ENCODE measurements at regions not wholly inside any gene's neighbourhood (a gene's known extent, or its start where the extent isn't known, plus 50 kb on each side); places are given as distances from the start of the nearest gene placed in this dataset.
A peak's percentile ranks its signal among the peaks of the same experiment; 100 is the strongest.

- ChIA-PET CTCF (interaction anchor here (0.7 kb wide), 1 partner anchor 1672 kb away, joined by 3 read pairs; no protein-coding TSS in a partner anchor), POLR2A (ENCODE audit: unreplicated experiment) (no interaction called here)
- Histone ChIP-seq H2AFZ (replicated peaks; ENCODE audit: low read length, poor library complexity) (no peak overlapping the region), H4K8ac (ENCODE audit: low read depth in 2 of 2, low read length in 2 of 2) (no peak overlapping the region), H2AK5ac (ENCODE audit: low read depth, low read length) (no peak overlapping the region), H3K18ac (ENCODE audit: low read depth, low read length) (peak overlapping the region; percentile 87; the same call in 1 of the 2 replicates), H3K14ac (replicated peaks; ENCODE audit: low read depth, low read length) (no peak overlapping the region), H2BK15ac (ENCODE audit: low read depth, low read length) (0 out of 3 replicates have a peak overlapping the region, but pooled peaks have one; percentile 42), H4K20me1 (ENCODE audit: insufficient read depth, low read length) (no peaks in the 10 kb centered on the region), H2BK120ac (ENCODE audit: low read depth, low read length) (0 out of 2 replicates have a peak overlapping the region, but pooled peaks have one; percentile 30), H3K27me3 (ENCODE audit: control insufficient read depth, insufficient read depth, low read length) (no peaks in the 10 kb centered on the region), H4K5ac (ENCODE audit: low read depth, low read length) (no peak overlapping the region; the same call in 1 of the 2 replicates), H3K9me3 (ENCODE audit: control insufficient read depth, insufficient read depth, low read length) (no peaks in the 10 kb centered on the region), H2BK5ac (ENCODE audit: low read depth, low read length, poor library complexity, severe bottlenecking) (peak overlapping the region; percentile 53), H3K4me1 (ENCODE audit: control insufficient read depth, insufficient read depth, low read length) (peaks cover 5% of the 10 kb centered on the region; the same call in 1 of the 2 replicates), H3K9me1 (ENCODE audit: insufficient read depth, low read length) (no peaks in the 10 kb centered on the region), H3K27ac (ENCODE audit: insufficient read depth, low read length) (no peak overlapping the region), H3K23ac (ENCODE audit: low read depth, low read length) (0 out of 2 replicates have a peak overlapping the region, but pooled peaks have one; percentile 12), H4K91ac (ENCODE audit: insufficient read depth, low read depth, low read length) (no peak overlapping the region), H2AK9ac (replicated peaks; ENCODE audit: low read depth, low read length, poor library complexity) (no peak overlapping the region), H3K36me3 (ENCODE audit: control insufficient read depth, insufficient read depth, low read length) (no peaks in the 10 kb centered on the region), H3K4me3 (ENCODE audit: insufficient read depth, low read depth, low read length) (no peak overlapping the region), H3K9ac (ENCODE audit: low read depth, low read length) (no peak overlapping the region), H3K4ac (ENCODE audit: low read depth, low read length) (no peak overlapping the region), H3K56ac (ENCODE audit: extremely low read depth, insufficient read depth, low read length) (no peak overlapping the region), H3K79me1 (ENCODE audit: low read depth in 1 of 2, low read length in 2 of 2) (no peaks in the 10 kb centered on the region), H3K4me2 (ENCODE audit: low read depth, low read length) (no peak overlapping the region; the same call in 1 of the 2 replicates), H2BK20ac (ENCODE audit: low read depth, low read length) (0 out of 2 replicates have a peak overlapping the region, but pooled peaks have one; percentile 10)
- dilution Hi-C loops (cut with HindIII; ENCODE audit: low sequenced_read_pairs, unreplicated experiment): no loop called here
- ATAC-seq (ENCODE audit: low read depth): peak; percentile 82
- intact Hi-C loops (cut with micrococcal nuclease): no loop called here
- no CpG with 5 or more reads among the region's 3 CpGs for WGBS, 2 experiments (ENCODE audit: extremely low coverage in 2 of 2, insufficient read length in 1 of 2)
- in situ Hi-C loops (cut with MboI; ENCODE audit: low sequenced_read_pairs): no loop called here
- TF ChIP-seq POLR2A (IDR thresholded peaks at IDR 0.05; ENCODE audit: low read depth, low read length) (no peak), MAZ (IDR thresholded peaks at IDR 0.05; ENCODE audit: borderline replicate concordance, low read depth, low read length) (no peak), NFE2L2 (IDR thresholded peaks at IDR 0.05; ENCODE audit: low read depth, low read length) (no peak), FOS (IDR thresholded peaks at IDR 0.05; ENCODE audit: low read depth, low read length) (no peak), RAD21 (IDR thresholded peaks at IDR 0.05; ENCODE audit: low read length) (no peak)
- DNase-seq: peak; percentile 76
- BruUV-seq (replicated peaks): no TSS peak
Observed at GRCh38 chr7:82528577-82529310, 85.2 kb upstream of the CACNA2D1 start.
